HG02870 (cell line): ENCODE measurements at regions not wholly inside any gene's neighbourhood (a gene's known extent, or its start where the extent isn't known, plus 50 kb on each side); places are given as distances from the start of the nearest gene placed in this dataset.
A peak's percentile ranks its signal among the peaks of the same experiment; 100 is the strongest.
"Not testable (repeated sequence)": the region's sequence is repeated elsewhere in the genome, so short reads cannot be mapped to it uniquely, and the experiment has no call there.

Experiments
- ATAC-seq: cut with Tn5 transposase; IDR thresholded peaks from one replicate; pipeline ENCODE4 v1.9.1; 2021; ENCODE audit warnings: mild to moderate bottlenecking, moderate library complexity; ENCODE audit not compliant: unreplicated experiment

- no peak for ATAC-seq
Observed at GRCh38 chr18:10604182-10604581, 78.4 kb downstream of the NAPG start.

- ATAC-seq, result peak; percentile 76
Observed at GRCh38 chr18:10606881-10607280, 81.1 kb downstream of the NAPG start.

- not testable (repeated sequence) for ATAC-seq
Observed at GRCh38 chr18:10607332-10608248, 81.8 kb downstream of the NAPG start.

- not testable (repeated sequence) for ATAC-seq
Observed at GRCh38 chr18:10608450-10608849, 82.6 kb downstream of the NAPG start.

- not testable (repeated sequence) for ATAC-seq
Observed at GRCh38 chr18:10609046-10609445, 83.2 kb downstream of the NAPG start.

GRCh38 chr18:10613226-10613625 is 87.4 kb downstream of the NAPG start:
- ATAC-seq, result not testable (repeated sequence)

- ATAC-seq, result not testable (repeated sequence)
Observed at GRCh38 chr18:10616714-10617113, 90.9 kb downstream of the NAPG start.

- ATAC-seq, result not testable (repeated sequence)
Observed at GRCh38 chr18:10618797-10619196, 93.0 kb downstream of the NAPG start.

GRCh38 chr18:10619280-10619679 is 93.5 kb downstream of the NAPG start:
- ATAC-seq, result not testable (repeated sequence)

- ATAC-seq, result not testable (repeated sequence)
Observed at GRCh38 chr18:10619833-10620232, 94.0 kb downstream of the NAPG start.
